H1 (cell line): ENCODE measurements at regions not wholly inside any gene's neighbourhood (a gene's known extent, or its start where the extent isn't known, plus 50 kb on each side); places are given as distances from the start of the nearest gene placed in this dataset.
A peak's percentile ranks its signal among the peaks of the same experiment; 100 is the strongest.

ENCODE experiments used
- CTCF ChIA-PET: fragments of 300-600 bp; sonication (Branson Sonifier 250); formaldehyde crosslinking; loops from one replicate; lab custom pipeline; 2021; ENCODE audit not compliant: partially characterized antibody; lab: Charles Lee
- POLR2A ChIA-PET: fragments of 300-600 bp; sonication (Branson Sonifier 250); formaldehyde crosslinking; loops from one replicate; lab custom pipeline; 2021; ENCODE audit warnings: inconsistent platforms; ENCODE audit not compliant: partially characterized antibody; lab: Charles Lee
- DNase-seq, 2 experiments: peaks; one replicate each; pipeline versions ENCODE4 v3.0.0 to v3.0.0-alpha.2; 2010 to 2022; ENCODE audit warnings: low spot score in 2 of 2, low read depth in 1 of 2, mixed read lengths in 1 of 2
- FAIRE-seq: peaks from 2 replicates; lab custom pipeline; 2011; peaks lifted over from hg19 to GRCh38; lab: Jason Lieb, UNC
- H2AFZ ChIP-seq: 2 replicates; pipeline ENCODE4 v1.8.1; 2012; ENCODE audit warnings: low read length, inconsistent platforms
- H2AK5ac ChIP-seq: 2 replicates; pipeline ENCODE4 v1.6.1; 2013; ENCODE audit warnings: low read depth, low read length
- H2BK120ac ChIP-seq: replicated peaks from 2 replicates; pipeline ENCODE3; 2013; ENCODE audit warnings: low read depth, low read length, inconsistent platforms
- H2BK12ac ChIP-seq: 2 replicates; pipeline ENCODE4 v1.6.1; 2013; ENCODE audit warnings: low read depth, low read length
- H2BK15ac ChIP-seq: 2 replicates; pipeline ENCODE4 v1.6.1; 2013; ENCODE audit warnings: low read length
- H2BK20ac ChIP-seq: 2 replicates; pipeline ENCODE4 v1.6.1; 2013; ENCODE audit warnings: low read length
- H2BK5ac ChIP-seq: 2 replicates; pipeline ENCODE4 v1.6.1; 2013; ENCODE audit warnings: low read depth, low read length
- H3K14ac ChIP-seq: 2 replicates; pipeline ENCODE4 v1.6.1; 2013; ENCODE audit warnings: inconsistent platforms; ENCODE audit not compliant: insufficient read length
- H3K18ac ChIP-seq: 2 replicates; pipeline ENCODE4 v1.6.1; 2013; ENCODE audit warnings: low read length; ENCODE audit errors: extremely low read depth
- H3K23ac ChIP-seq: 2 replicates; pipeline ENCODE4 v1.6.1; 2013; ENCODE audit warnings: inconsistent platforms; ENCODE audit not compliant: insufficient read length
- H3K23me2 ChIP-seq: 2 replicates; pipeline ENCODE4 v1.6.1; 2013; ENCODE audit warnings: low read depth, low read length
- H3K27ac ChIP-seq: 2 replicates; pipeline ENCODE4 v1.6.1; 2011; ENCODE audit warnings: low read depth, low read length, inconsistent platforms
- H3K27me3 ChIP-seq, 4 experiments: replicated peaks in 1 of 4; 1 replicate in 1 of 4; 2 replicates in 3 of 4; pipeline versions ENCODE4 v1.6.1 to v1.8.1; 2011 to 2013; ENCODE audit warnings: low read length in 3 of 4, mild to moderate bottlenecking in 3 of 4, inconsistent platforms in 2 of 4, mixed read lengths in 2 of 4, moderate library complexity in 1 of 4; ENCODE audit not compliant: control insufficient read depth in 3 of 4, insufficient read depth in 3 of 4; ENCODE audit errors: extremely low read depth in 1 of 4
- H3K36me3 ChIP-seq, 4 experiments: 2 replicates each; pipeline versions ENCODE4 v1.6.1 to v1.8.1; 2011 to 2013; ENCODE audit warnings: mild to moderate bottlenecking in 4 of 4, low read length in 3 of 4, moderate library complexity in 2 of 4, control low read depth in 1 of 4, inconsistent platforms in 1 of 4; ENCODE audit not compliant: insufficient read depth in 4 of 4, control insufficient read depth in 2 of 4
- H3K4ac ChIP-seq: replicated peaks from 2 replicates; pipeline ENCODE3; 2013; ENCODE audit warnings: low read length, low read depth, mixed read lengths, inconsistent platforms; ENCODE audit not compliant: insufficient read length
- H3K4me1 ChIP-seq, 4 experiments: replicated peaks in 1 of 4; 1 replicate in 1 of 4; 2 replicates in 3 of 4; pipeline versions ENCODE4 v1.6.1 to v1.8.1; 2011 to 2013; ENCODE audit warnings: low read length in 3 of 4, inconsistent platforms in 2 of 4, mixed read lengths in 1 of 4; ENCODE audit not compliant: insufficient read depth in 4 of 4, control insufficient read depth in 3 of 4
- H3K4me2 ChIP-seq, 2 experiments: 2 replicates each; pipeline versions ENCODE4 v1.6.1 to v1.8.1; 2011 to 2013; ENCODE audit warnings: low read depth in 2 of 2, low read length in 2 of 2, control low read depth in 1 of 2, inconsistent platforms in 1 of 2, mild to moderate bottlenecking in 1 of 2; ENCODE audit not compliant: insufficient read depth in 1 of 2
- H3K4me3 ChIP-seq, 4 experiments: fragments of 200-600, 300-600 bp in 1 of 4; sonication (generic), shearing (Covaris generic), sonication (Bioruptor Twin) in 1 of 4; 2 replicates each; pipeline versions ENCODE4 v1.5.1 to v1.8.1; 2011 to 2016; ENCODE audit warnings: low read length in 4 of 4, low read depth in 3 of 4, control low read depth in 2 of 4, inconsistent platforms in 2 of 4, mild to moderate bottlenecking in 2 of 4, mixed read lengths in 1 of 4, moderate library complexity in 1 of 4; ENCODE audit not compliant: insufficient read depth in 2 of 4; ENCODE audit errors: extremely low read depth in 1 of 4
- H3K56ac ChIP-seq: replicated peaks from 2 replicates; pipeline ENCODE3; 2013; ENCODE audit warnings: low read depth, mild to moderate bottlenecking, mixed read lengths, low read length, inconsistent platforms; ENCODE audit not compliant: insufficient read length
- H3K79me1 ChIP-seq: 2 replicates; pipeline ENCODE4 v1.6.1; 2013; ENCODE audit warnings: low read depth, low read length, control low read depth
- H3K79me2 ChIP-seq, 2 experiments: 2 replicates each; pipeline versions ENCODE4 v1.6.1 to v1.8.1; 2012 to 2013; ENCODE audit warnings: low read length in 2 of 2, mild to moderate bottlenecking in 2 of 2, inconsistent platforms in 1 of 2; ENCODE audit not compliant: insufficient read depth in 2 of 2, control insufficient read depth in 1 of 2
- H3K9ac ChIP-seq, 4 experiments: replicated peaks in 1 of 4; 1 replicate in 1 of 4; 2 replicates in 3 of 4; pipeline versions ENCODE4 v1.6.1 to v1.8.1; 2011 to 2013; ENCODE audit warnings: low read depth in 3 of 4, low read length in 3 of 4, control low read depth in 2 of 4, mild to moderate bottlenecking in 2 of 4, moderate library complexity in 2 of 4, inconsistent platforms in 1 of 4; ENCODE audit errors: extremely low read depth in 1 of 4
- H3K9me3 ChIP-seq, 2 experiments: 2 replicates each; pipeline versions ENCODE4 v1.6.1 to v1.8.1; 2012 to 2013; ENCODE audit warnings: mild to moderate bottlenecking in 2 of 2, moderate library complexity in 2 of 2, control low read depth in 1 of 2, inconsistent platforms in 1 of 2, low read depth in 1 of 2, low read length in 1 of 2, mixed read lengths in 1 of 2; ENCODE audit not compliant: insufficient read depth in 2 of 2
- H4K20me1 ChIP-seq, 2 experiments: replicated peaks in 1 of 2; 2 replicates each; pipeline versions ENCODE3 to v1.8.1; 2011 to 2013; ENCODE audit warnings: inconsistent platforms in 2 of 2, low read length in 2 of 2, mild to moderate bottlenecking in 1 of 2; ENCODE audit not compliant: insufficient read depth in 2 of 2, control insufficient read depth in 1 of 2
- H4K5ac ChIP-seq: 2 replicates; pipeline ENCODE4 v1.6.1; 2013; ENCODE audit warnings: low read length, low read depth, mixed read lengths, inconsistent platforms; ENCODE audit not compliant: insufficient read length
- H4K8ac ChIP-seq: 2 replicates; pipeline ENCODE4 v1.8.0; 2013; ENCODE audit warnings: mild to moderate bottlenecking, moderate library complexity, low read length, inconsistent platforms; ENCODE audit not compliant: insufficient read depth; ENCODE audit errors: extremely low read depth
- H4K91ac ChIP-seq: replicated peaks from 2 replicates; pipeline ENCODE3; 2013; ENCODE audit warnings: low read length, mixed read lengths, inconsistent platforms; ENCODE audit not compliant: insufficient read length
- JUND ChIP-seq: IDR thresholded peaks from 2 replicates; pipeline ENCODE4 v1.6.1; 2011; ENCODE audit warnings: mild to moderate bottlenecking, improper control_type of control experiment, low read length
- RFX5 ChIP-seq: IDR thresholded peaks from 2 replicates; pipeline ENCODE4 v1.6.1; 2011; ENCODE audit warnings: low read depth, low read length, improper control_type of control experiment, borderline replicate concordance
- RNF2 ChIP-seq: fragments of 200-900, 300-1000 bp; sonication (generic); IDR thresholded peaks from 2 replicates; pipeline ENCODE4 v1.7.1; 2016; ENCODE audit warnings: borderline replicate concordance, low read depth, mild to moderate bottlenecking, antibody characterized with exemption, low read length; ENCODE audit not compliant: poor library complexity, severe bottlenecking; ENCODE audit errors: missing control alignments
- TAF1 ChIP-seq: IDR thresholded peaks from 2 replicates; pipeline ENCODE4 v1.6.1; 2011; ENCODE audit warnings: mild to moderate bottlenecking, low read depth, low read length
- WGBS, 2 experiments: shearing (Covaris generic) in 1 of 2; methylation state at CpG; one replicate each; pipeline versions ENCODE4 v1.1.6 to v1.1.7; 2013 to 2015; ENCODE audit warnings: low lambda C conversion rate in 2 of 2, mixed read lengths in 2 of 2, inconsistent platforms in 1 of 2, low coverage in 1 of 2, missing lambda C conversion rate in 1 of 2; ENCODE audit not compliant: insufficient replicate concordance in 2 of 2, insufficient coverage in 1 of 2, insufficient read length in 1 of 2; ENCODE audit errors: extremely low coverage in 1 of 2, missing lambda C conversion rate in 1 of 2; 5-methylcytosine and 5-hydroxymethylcytosine counted together

- peaks cover 0 to 2% (median under 1%) of the 10 kb centered on the region in 4 experiments; a peak in 2 of 7 replicates for H3K4me1 ChIP-seq
- no peak overlapping the region for H3K4me3 ChIP-seq
- FAIRE-seq, result no peak
- H2AFZ ChIP-seq, result 0 out of 2 replicates have a peak overlapping the region, but pooled peaks have one; percentile 82
- H3K4me2 ChIP-seq, result no peak overlapping the region
- H3K56ac ChIP-seq, result no peak overlapping the region
- no peak overlapping the region for H3K4ac ChIP-seq
- CTCF ChIA-PET, result interaction anchor here (0.9 to 1.8 kb wide), 6 partner anchors 8 to 63 kb away, joined by 3 to 5 read pairs (median 3); no protein-coding TSS in a partner anchor
- H3K9ac ChIP-seq, result no peak overlapping the region
- no peak overlapping the region for H2BK5ac ChIP-seq
- H2BK120ac ChIP-seq, result no peak overlapping the region
- POLR2A ChIA-PET, result no interaction called here
- no peak overlapping the region for H4K5ac ChIP-seq
- H2BK12ac ChIP-seq, result no peak overlapping the region
- H4K91ac ChIP-seq, result no peak overlapping the region
- no peak overlapping the region for H2BK20ac ChIP-seq
- no peak overlapping the region for H2AK5ac ChIP-seq
- H3K14ac ChIP-seq, result no peak overlapping the region
- H3K27me3 ChIP-seq, result no peaks in the 10 kb centered on the region
- H3K18ac ChIP-seq, result no peak overlapping the region
- no peak overlapping the region for H2BK15ac ChIP-seq
- no peaks in the 10 kb centered on the region; the same call in 1 of the 2 replicates for H3K23me2 ChIP-seq
- 81% methylated on average over 8 of the region's 8 CpGs; no CpG with 5 or more reads in 1 of the 2 experiments for WGBS, 2 experiments
- TF ChIP-seq JUND (no peak), TAF1 (no peak), RNF2 (no peak), RFX5 (no peak)
- no peaks in the 10 kb centered on the region for H3K36me3 ChIP-seq
- no peak overlapping the region for H4K8ac ChIP-seq
- H3K27ac ChIP-seq, result no peak overlapping the region
- no peaks in the 10 kb centered on the region for H4K20me1 ChIP-seq
- no peaks in the 10 kb centered on the region for H3K9me3 ChIP-seq
- no peaks in the 10 kb centered on the region for H3K79me1 ChIP-seq
- no peaks in the 10 kb centered on the region for H3K79me2 ChIP-seq
- DNase-seq, result no peak
- H3K23ac ChIP-seq, result no peak overlapping the region
Observed at GRCh38 chr20:20926222-20926905, 179.8 kb downstream of the LINC00237 start.
